HepG2 (cell line): ENCODE measurements at regions not wholly inside any gene's neighbourhood (a gene's known extent, or its start where the extent isn't known, plus 50 kb on each side); places are given as distances from the start of the nearest gene placed in this dataset.

Source experiments
- ATAC-seq: fragments of 200-7000 bp; cut with Tn5 transposase; 3 replicates; pipeline ENCODE4 v1.9.1; 2020; ENCODE audit warnings: mild to moderate bottlenecking, moderate library complexity
- BruUV-seq: library from RNA; stranded (reverse); fragments of 400-500 nt; replicated peaks from 2 replicates; lab custom pipeline; 2021; lab: Mats Ljungman, UMichigan
- CTCF ChIA-PET: fragments of 300-600 bp; formaldehyde crosslinking; extraction: SDS; loops from one replicate; lab custom pipeline; 2021; ENCODE audit warnings: low total read pairs, inconsistent platforms, low intra/inter-chr PET ratio; lab: Yijun Ruan, JAX
- POLR2A ChIA-PET: fragments of 350-600 bp; sonication (Branson Sonifier 250); formaldehyde crosslinking; loops from one replicate; lab custom pipeline; 2020; ENCODE audit warnings: antibody characterized with exemption, inconsistent platforms; lab: Yijun Ruan, JAX
- DNase-seq: peaks from one replicate; pipeline ENCODE4 v3.0.0-alpha.2; 2015; ENCODE audit warnings: low spot score
- FAIRE-seq: peaks from 3 replicates; lab custom pipeline; 2011; peaks lifted over from hg19 to GRCh38; lab: Jason Lieb, UNC
- H2AFZ ChIP-seq: one replicate; pipeline ENCODE4 v1.6.1; 2011; ENCODE audit warnings: low read length, inconsistent platforms
- H3K27ac ChIP-seq: fragments of 300-600 bp; 3 replicates; pipeline ENCODE4 v1.8.0; 2011; ENCODE audit warnings: mixed run types, mild to moderate bottlenecking, mixed read lengths, low read length, inconsistent platforms; ENCODE audit not compliant: insufficient read depth; ENCODE audit errors: extremely low read length
- H3K27me3 ChIP-seq, 2 experiments: fragments of 200-600 bp in 1 of 2; 2 replicates in 1 of 2; 3 replicates in 1 of 2; pipeline versions ENCODE4 v1.6.0 to v1.8.0; 2011; ENCODE audit warnings: low read length in 2 of 2, mild to moderate bottlenecking in 2 of 2, moderate library complexity in 2 of 2, inconsistent platforms in 1 of 2; ENCODE audit not compliant: insufficient read depth in 2 of 2, control insufficient read depth in 1 of 2
- H3K36me3 ChIP-seq, 2 experiments: fragments of 200-600 bp in 1 of 2; replicated peaks in 1 of 2; 2 replicates in 1 of 2; 3 replicates in 1 of 2; pipeline versions ENCODE4 v1.5.1 to v1.8.0; 2011; ENCODE audit warnings: low read length in 2 of 2, inconsistent platforms in 1 of 2; ENCODE audit not compliant: insufficient read depth in 2 of 2, control insufficient read depth in 1 of 2
- H3K4me1 ChIP-seq: 2 replicates; pipeline ENCODE4 v1.5.1; 2012; ENCODE audit warnings: low read length, inconsistent platforms; ENCODE audit not compliant: insufficient read depth
- H3K4me2 ChIP-seq: 2 replicates; pipeline ENCODE4 v1.6.0; 2011; ENCODE audit warnings: low read depth, low read length, inconsistent platforms
- H3K4me3 ChIP-seq, 3 experiments: fragments of 200-600 bp in 1 of 3; sonication (generic), shearing (Covaris generic) in 1 of 3; replicated peaks in 1 of 3; 2 replicates each; pipeline ENCODE4 v1.5.1; 2011 to 2016; ENCODE audit warnings: low read length in 3 of 3, inconsistent platforms in 2 of 3, low read depth in 2 of 3, mild to moderate bottlenecking in 2 of 3, control low read depth in 1 of 3, mixed read lengths in 1 of 3; ENCODE audit not compliant: insufficient read depth in 1 of 3
- H3K79me2 ChIP-seq: one replicate; pipeline ENCODE4 v1.6.1; 2011; ENCODE audit warnings: low read length, inconsistent platforms; ENCODE audit not compliant: insufficient read depth
- H3K9ac ChIP-seq: 2 replicates; pipeline ENCODE4 v1.6.0; 2011; ENCODE audit warnings: mild to moderate bottlenecking, low read depth, low read length, inconsistent platforms; ENCODE audit not compliant: insufficient read depth
- H3K9me3 ChIP-seq: 2 replicates; pipeline ENCODE4 v1.5.1; 2012; ENCODE audit warnings: mild to moderate bottlenecking, low read length
- H4K20me1 ChIP-seq: 2 replicates; pipeline ENCODE4 v1.6.0; 2011; ENCODE audit warnings: inconsistent platforms, mild to moderate bottlenecking, low read length, moderate library complexity; ENCODE audit not compliant: insufficient read depth
- BCL3 ChIP-seq: sonication (generic); formaldehyde crosslinking; IDR thresholded peaks from 2 replicates; pipeline ENCODE4 v1.5.1; 2020; ENCODE audit warnings: mild to moderate bottlenecking, missing genetic modification reagents, moderate library complexity
- BCL6 ChIP-seq: IDR thresholded peaks from 2 replicates; pipeline ENCODE4 v1.6.1; 2016; ENCODE audit warnings: missing genetic modification reagents, missing compliant biosample characterization
- CHD4 ChIP-seq: fragments of 200-600 bp; sonication (generic); IDR thresholded peaks from 2 replicates; pipeline ENCODE4 v1.7.0; 2017; ENCODE audit warnings: mild to moderate bottlenecking, low read length, borderline replicate concordance
- GZF1 ChIP-seq: sonication (generic); formaldehyde crosslinking; IDR thresholded peaks from 2 replicates; pipeline ENCODE4 v1.5.1; 2020; ENCODE audit warnings: mild to moderate bottlenecking, missing genetic modification reagents
- KAT2B ChIP-seq: fragments of 150-350 bp; IDR thresholded peaks from 2 replicates; pipeline ENCODE4 v1.6.1; 2014; ENCODE audit warnings: low read depth, low read length, borderline replicate concordance
- KLF13 ChIP-seq: sonication (generic); formaldehyde crosslinking; IDR thresholded peaks from 2 replicates; pipeline ENCODE4 v1.4.0; 2020; ENCODE audit warnings: mild to moderate bottlenecking, missing genetic modification reagents
- PHF5A ChIP-seq: IDR thresholded peaks from one replicate; pipeline ENCODE4 v1.6.1; 2018; ENCODE audit warnings: low read depth, missing genetic modification reagents; ENCODE audit not compliant: unreplicated experiment
- PLRG1 ChIP-seq: fragments of 450-650 bp; conservative IDR thresholded peaks from 2 replicates; pipeline ENCODE4 v1.6.1; 2016
- SNAPC2 ChIP-seq: sonication (generic); formaldehyde crosslinking; IDR thresholded peaks from 2 replicates; pipeline ENCODE4 v1.8.1; 2022; ENCODE audit warnings: mild to moderate bottlenecking, missing genetic modification reagents
- ZNF331 ChIP-seq: sonication (generic); formaldehyde crosslinking; IDR thresholded peaks from 2 replicates; pipeline ENCODE4 v1.4.0; 2020; ENCODE audit warnings: missing genetic modification reagents
- ZNF33A ChIP-seq: sonication (generic); formaldehyde crosslinking; IDR thresholded peaks from 2 replicates; pipeline ENCODE4 v1.5.1; 2020; ENCODE audit warnings: missing genetic modification reagents, mild to moderate bottlenecking, moderate library complexity, borderline replicate concordance
- ZNF782 ChIP-seq: sonication (generic); formaldehyde crosslinking; IDR thresholded peaks from 2 replicates; pipeline ENCODE4 v1.4.0; 2020; ENCODE audit warnings: missing genetic modification reagents, mild to moderate bottlenecking, borderline replicate concordance
- ZZZ3 ChIP-seq: sonication (generic); formaldehyde crosslinking; IDR thresholded peaks from 2 replicates; pipeline ENCODE4 v1.4.0; 2020; ENCODE audit warnings: missing genetic modification reagents, mild to moderate bottlenecking, borderline replicate concordance
- in situ Hi-C: cut with HindIII; loops from 2 replicates; pipeline ENCODE4 v1.10.0; 2017; ENCODE audit warnings: low pct_unique_long_range_greater_than_20kb; ENCODE audit not compliant: extremely low pct_ligation_motif_present
- intact Hi-C: fragments of 100-400 bp; cut with micrococcal nuclease; formaldehyde crosslinking; loops from one replicate; pipeline ENCODE4 v1.10.0; 2022; ENCODE audit not compliant: unreplicated experiment

DNA sequence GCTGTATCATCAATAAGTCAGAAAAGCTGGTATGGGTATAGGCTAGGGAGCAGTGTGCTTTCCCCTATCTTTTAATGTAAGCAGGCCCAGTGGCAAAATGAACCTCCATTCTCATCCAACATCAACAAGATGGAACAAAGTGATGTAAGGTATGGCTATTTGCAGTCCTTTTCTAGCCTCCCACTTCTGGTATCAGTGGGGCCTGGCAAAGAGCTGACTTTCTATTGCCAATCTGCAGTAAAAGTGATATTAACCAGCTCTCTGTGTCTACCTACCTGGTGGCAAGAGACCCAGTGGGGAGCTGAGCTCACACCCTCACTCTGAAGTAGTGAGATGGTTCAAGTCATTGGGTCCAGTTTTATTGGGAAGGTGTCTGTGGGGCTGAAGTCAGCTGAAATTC lies 1492.6 kb downstream of the CDH11 start:
- Histone ChIP-seq H3K9me3 (peaks cover 13% of the 10 kb centered on the region), H4K20me1 (no peaks in the 10 kb centered on the region), H3K4me1 (no peaks in the 10 kb centered on the region), H3K27me3 (no peaks in the 10 kb centered on the region), H3K36me3 (no peaks in the 10 kb centered on the region), H3K4me3 (no peak overlapping the region), H3K79me2 (no peaks in the 10 kb centered on the region), H2AFZ (no peak overlapping the region), H3K27ac (no peak overlapping the region), H3K4me2 (no peak overlapping the region), H3K9ac (no peak overlapping the region)
- TF ChIP-seq KLF13 (CRISPR knock-in tag) (no peak), ZNF331 (CRISPR knock-in tag) (no peak), ZNF33A (no peak), SNAPC2 (CRISPR knock-in tag) (no peak), BCL6 (CRISPR knock-in tag) (no peak), CHD4 (no peak), KAT2B (no peak), PLRG1 (no peak), PHF5A (CRISPR knock-in tag) (no peak), GZF1 (CRISPR knock-in tag) (no peak), ZZZ3 (CRISPR knock-in tag) (no peak), ZNF782 (no peak), BCL3 (no peak)
- in situ Hi-C loops: no loop called here
- ATAC-seq (no peak), FAIRE-seq (no peak), DNase-seq (no peak)
- intact Hi-C loops: no loop called here
- CTCF ChIA-PET: no interaction called here
- POLR2A ChIA-PET: no interaction called here
- no TSS peak for BruUV-seq
